MM.1S (cell line): ENCODE measurements at regions not wholly inside any gene's neighbourhood (a gene's known extent, or its start where the extent isn't known, plus 50 kb on each side); places are given as distances from the start of the nearest gene placed in this dataset.
A peak's percentile ranks its signal among the peaks of the same experiment; 100 is the strongest.
"Not testable (repeated sequence)": the region's sequence is repeated elsewhere in the genome, so short reads cannot be mapped to it uniquely, and the experiment has no call there.

Source experiments
- DNase-seq: peaks from one replicate; pipeline ENCODE4 v3.0.0-alpha.2; 2015
- H2AFZ ChIP-seq: fragments of 300-600 bp; sonication (generic); 2 replicates; pipeline ENCODE4 v1.6.0; 2016; ENCODE audit warnings: antibody characterized with exemption, low read length
- H3F3A ChIP-seq: fragments of 300-600 bp; sonication (generic); 2 replicates; pipeline ENCODE4 v1.6.1; 2016; ENCODE audit warnings: mild to moderate bottlenecking, antibody characterized with exemption, low read length, moderate library complexity, mixed read lengths; ENCODE audit not compliant: insufficient read depth
- H3K27ac ChIP-seq: fragments of 300-600 bp; sonication (generic); 2 replicates; pipeline ENCODE4 v1.5.1; 2016; ENCODE audit warnings: mild to moderate bottlenecking, low read length
- H3K27me3 ChIP-seq: fragments of 300-600 bp; sonication (generic); replicated peaks from 2 replicates; pipeline ENCODE4 v1.6.0; 2016; ENCODE audit warnings: low read length; ENCODE audit not compliant: insufficient read depth
- H3K36me3 ChIP-seq: fragments of 300-600 bp; sonication (generic); replicated peaks from 2 replicates; pipeline ENCODE4 v1.6.1; 2016; ENCODE audit warnings: mild to moderate bottlenecking, low read length, mixed read lengths; ENCODE audit not compliant: insufficient read depth
- H3K4me1 ChIP-seq: fragments of 300-600 bp; sonication (generic); 2 replicates; pipeline ENCODE4 v1.6.1; 2016; ENCODE audit warnings: low read length, mixed read lengths
- H3K4me2 ChIP-seq: fragments of 300-600 bp; sonication (generic); 2 replicates; pipeline ENCODE4 v1.6.0; 2016; ENCODE audit warnings: low read depth, low read length
- H3K4me3 ChIP-seq: fragments of 300-600 bp; sonication (generic); 2 replicates; pipeline ENCODE4 v1.5.1; 2016; ENCODE audit warnings: low read length, mixed read lengths
- H3K79me2 ChIP-seq: fragments of 300-600 bp; sonication (generic); 2 replicates; pipeline ENCODE4 v1.6.1; 2016; ENCODE audit warnings: mixed run types, low read length, mixed read lengths
- H3K9ac ChIP-seq: fragments of 300-600 bp; sonication (generic); 2 replicates; pipeline ENCODE4 v1.6.1; 2016; ENCODE audit warnings: low read length, mixed read lengths
- H3K9me2 ChIP-seq: fragments of 300-600 bp; sonication (generic); replicated peaks from 2 replicates; pipeline ENCODE4 v1.6.1; 2016; ENCODE audit warnings: mild to moderate bottlenecking, low read length, mixed read lengths; ENCODE audit not compliant: insufficient read depth
- H3K9me3 ChIP-seq: fragments of 300-600 bp; sonication (generic); replicated peaks from 2 replicates; pipeline ENCODE4 v1.6.1; 2016; ENCODE audit warnings: mild to moderate bottlenecking, low read length, mixed read lengths; ENCODE audit not compliant: insufficient read depth
- H4K20me1 ChIP-seq: fragments of 300-600 bp; sonication (generic); 2 replicates; pipeline ENCODE4 v1.6.1; 2016; ENCODE audit warnings: mild to moderate bottlenecking, low read length, moderate library complexity, mixed read lengths; ENCODE audit not compliant: insufficient read depth
- EZH2 ChIP-seq: fragments of 300-600 bp; sonication (generic); optimal IDR thresholded peaks from 2 replicates; pipeline ENCODE3; 2017; ENCODE audit warnings: low read depth, mild to moderate bottlenecking, antibody characterized with exemption, low read length, mixed read lengths
- EZH2phosphoT487 ChIP-seq: fragments of 300-600 bp; sonication (generic); IDR thresholded peaks from 2 replicates; pipeline ENCODE4 v1.6.1; 2018; ENCODE audit warnings: antibody characterized with exemption, low read length
- TF ChIP-seq, protein P1 (sequence below): fragments of 300-600 bp; sonication (generic); IDR thresholded peaks from 2 replicates; pipeline ENCODE4 v1.5.1; 2016; ENCODE audit warnings: antibody characterized with exemption, low read length, mixed read lengths

DNA sequence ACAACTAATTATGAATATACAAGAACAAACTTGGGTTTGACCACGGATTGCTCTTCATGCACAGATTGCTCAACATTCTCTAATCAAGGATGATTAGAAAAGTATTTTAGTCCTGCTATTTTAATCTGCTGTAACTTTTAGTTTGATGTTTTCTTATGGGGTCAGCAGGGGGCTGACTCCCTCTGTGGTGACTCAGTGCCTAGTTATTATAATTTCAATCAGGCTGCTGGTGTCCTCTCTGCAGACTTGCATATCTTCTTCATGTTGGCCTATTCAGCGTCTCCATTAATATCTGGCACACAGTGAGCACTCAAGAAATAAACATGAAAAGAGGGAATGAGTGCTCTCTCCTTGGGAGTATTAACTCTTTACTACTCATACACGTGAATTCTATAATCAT lies 223.8 kb upstream of the DDI1 start:
- Histone ChIP-seq H2AFZ (no peak overlapping the region), H3K9me2 (no peaks in the 10 kb centered on the region), H3K4me3 (no peak overlapping the region), H3K79me2 (no peaks in the 10 kb centered on the region), H3K36me3 (no peaks in the 10 kb centered on the region), H3K4me2 (no peak overlapping the region), H3K9me3 (no peaks in the 10 kb centered on the region), H3K4me1 (no peaks in the 10 kb centered on the region), H3K27me3 (no peaks in the 10 kb centered on the region), H3F3A (no peaks in the 10 kb centered on the region), H3K9ac (no peak overlapping the region), H3K27ac (no peak overlapping the region), H4K20me1 (no peaks in the 10 kb centered on the region)
- no peak for TF ChIP-seq EZH2
- TF ChIP-seq, protein P1, sequence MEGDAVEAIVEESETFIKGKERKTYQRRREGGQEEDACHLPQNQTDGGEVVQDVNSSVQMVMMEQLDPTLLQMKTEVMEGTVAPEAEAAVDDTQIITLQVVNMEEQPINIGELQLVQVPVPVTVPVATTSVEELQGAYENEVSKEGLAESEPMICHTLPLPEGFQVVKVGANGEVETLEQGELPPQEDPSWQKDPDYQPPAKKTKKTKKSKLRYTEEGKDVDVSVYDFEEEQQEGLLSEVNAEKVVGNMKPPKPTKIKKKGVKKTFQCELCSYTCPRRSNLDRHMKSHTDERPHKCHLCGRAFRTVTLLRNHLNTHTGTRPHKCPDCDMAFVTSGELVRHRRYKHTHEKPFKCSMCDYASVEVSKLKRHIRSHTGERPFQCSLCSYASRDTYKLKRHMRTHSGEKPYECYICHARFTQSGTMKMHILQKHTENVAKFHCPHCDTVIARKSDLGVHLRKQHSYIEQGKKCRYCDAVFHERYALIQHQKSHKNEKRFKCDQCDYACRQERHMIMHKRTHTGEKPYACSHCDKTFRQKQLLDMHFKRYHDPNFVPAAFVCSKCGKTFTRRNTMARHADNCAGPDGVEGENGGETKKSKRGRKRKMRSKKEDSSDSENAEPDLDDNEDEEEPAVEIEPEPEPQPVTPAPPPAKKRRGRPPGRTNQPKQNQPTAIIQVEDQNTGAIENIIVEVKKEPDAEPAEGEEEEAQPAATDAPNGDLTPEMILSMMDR: no peak
- no peak for TF ChIP-seq EZH2phosphoT487
- no peak for DNase-seq

DNA sequence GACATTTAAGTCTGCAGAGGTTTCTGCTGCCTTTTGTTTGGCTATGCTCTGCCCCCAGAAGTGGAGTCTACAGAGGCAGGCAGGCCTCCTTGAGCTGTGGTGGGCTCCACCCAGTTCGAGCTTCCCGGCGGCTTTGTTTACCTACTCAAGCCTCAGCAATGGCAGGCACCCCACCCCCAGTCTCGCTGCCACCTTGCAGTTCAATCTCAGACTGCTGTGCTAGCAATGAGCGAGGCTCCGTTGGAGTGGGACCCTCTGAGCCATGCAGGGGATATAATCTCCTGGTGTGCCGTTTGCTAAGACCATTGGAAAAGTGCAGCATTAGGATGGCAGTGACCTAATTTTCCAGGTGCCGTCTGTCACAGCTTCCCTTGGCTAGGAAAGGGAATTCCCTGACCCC lies 216.1 kb upstream of the DDI1 start:
- H3K9ac ChIP-seq, H3K79me2 ChIP-seq, H3K9me3 ChIP-seq, H2AFZ ChIP-seq, H3K9me2 ChIP-seq, H3K36me3 ChIP-seq, H3K27me3 ChIP-seq, DNase-seq, H3K27ac ChIP-seq, H4K20me1 ChIP-seq, H3K4me2 ChIP-seq, H3F3A ChIP-seq, H3K4me3 ChIP-seq: not testable (repeated sequence)
- H3K4me1 ChIP-seq: peaks cover 21% of the 10 kb centered on the region

DNA sequence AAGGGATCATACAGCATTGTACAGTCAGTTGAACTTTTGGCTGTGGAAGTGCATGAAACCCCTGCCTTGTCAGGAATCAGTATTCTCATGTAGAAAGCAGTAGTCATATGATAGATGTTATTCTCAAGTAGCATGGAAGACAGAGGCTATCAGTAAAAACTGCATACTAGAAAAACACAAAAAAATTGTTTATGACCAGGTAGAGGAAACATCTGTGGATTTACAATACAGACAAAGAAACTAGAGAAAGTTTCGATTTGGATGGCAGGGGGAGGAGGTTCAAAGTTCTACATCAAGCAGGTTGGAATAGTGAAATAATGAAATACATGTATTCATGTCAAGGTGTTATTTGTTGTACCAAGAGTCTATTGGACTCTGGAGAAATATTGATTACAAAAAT lies 212.3 kb upstream of the DDI1 start:
- peak; percentile 80 for DNase-seq
- Histone ChIP-seq H3K79me2 (no peaks in the 10 kb centered on the region), H3K4me2 (peak overlapping the region; percentile 63), H4K20me1 (no peaks in the 10 kb centered on the region), H3K4me3 (no peak overlapping the region), H3K27me3 (no peaks in the 10 kb centered on the region), H3F3A (0 out of 2 replicates have a peak, but pooled peaks cover 4% of the 10 kb centered on the region), H3K9me3 (no peaks in the 10 kb centered on the region), H3K36me3 (no peaks in the 10 kb centered on the region), H3K9me2 (no peaks in the 10 kb centered on the region), H2AFZ (no peak overlapping the region), H3K9ac (no peak overlapping the region), H3K4me1 (peaks cover 24% of the 10 kb centered on the region), H3K27ac (peak overlapping the region; percentile 73; the same call in 1 of the 2 replicates)
- no peak for TF ChIP-seq EZH2phosphoT487
- no peak for TF ChIP-seq EZH2
- TF ChIP-seq, protein P1: no peak

DNA sequence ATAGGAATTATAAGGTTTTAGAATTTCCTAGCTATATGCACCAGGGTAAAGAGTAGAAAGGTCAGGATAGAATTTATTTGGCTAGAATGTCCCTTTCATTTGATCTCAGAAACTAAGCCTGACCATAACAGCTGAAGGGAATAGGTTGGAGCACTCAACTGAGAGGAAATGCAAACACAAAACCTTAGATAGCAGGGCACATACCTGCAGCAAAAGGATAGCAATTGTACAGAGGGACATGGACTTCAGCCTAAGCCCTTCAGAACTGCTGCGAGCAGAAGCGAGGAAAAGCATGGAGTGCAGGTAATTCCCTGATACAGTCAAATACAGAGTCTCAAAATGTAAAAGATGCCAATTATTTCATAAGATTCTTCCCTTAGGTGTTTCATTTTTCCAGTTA lies 211.0 kb upstream of the DDI1 start:
- DNase-seq: no peak
- H3K4me2 ChIP-seq: no peak overlapping the region
- no peak overlapping the region for H3K9ac ChIP-seq
- H3K9me3 ChIP-seq: no peaks in the 10 kb centered on the region
- no peaks in the 10 kb centered on the region for H3K27me3 ChIP-seq
- no peaks in the 10 kb centered on the region for H3K79me2 ChIP-seq
- H3K4me3 ChIP-seq: no peak overlapping the region
- no peak overlapping the region for H2AFZ ChIP-seq
- TF ChIP-seq EZH2phosphoT487: no peak
- TF ChIP-seq, protein P1: no peak
- TF ChIP-seq EZH2: no peak
- no peaks in the 10 kb centered on the region for H3K9me2 ChIP-seq
- no peaks in the 10 kb centered on the region for H4K20me1 ChIP-seq
- no peaks in the 10 kb centered on the region for H3K36me3 ChIP-seq
- no peak overlapping the region for H3K27ac ChIP-seq
- peaks cover 24% of the 10 kb centered on the region for H3K4me1 ChIP-seq
- H3F3A ChIP-seq: 0 out of 2 replicates have a peak, but pooled peaks cover 4% of the 10 kb centered on the region
